Keratinocyte (primary cell): ENCODE measurements at regions not wholly inside any gene's neighbourhood (a gene's known extent, or its start where the extent isn't known, plus 50 kb on each side); places are given as distances from the start of the nearest gene placed in this dataset.

Experiments used
- EZH2 ChIP-seq: IDR thresholded peaks from one replicate; pipeline ENCODE4 v1.6.1; 2012; ENCODE audit warnings: inconsistent platforms, mild to moderate bottlenecking, low read length, moderate library complexity
- TF ChIP-seq, protein P1 (sequence below), 3 experiments: IDR thresholded peaks in 1 of 3; conservative IDR thresholded peaks in 1 of 3; optimal IDR thresholded peaks in 1 of 3; 2 replicates in 2 of 3; 3 replicates in 1 of 3; pipeline versions ENCODE3 to v1.5.1; 2011; ENCODE audit warnings: low read length in 3 of 3, mild to moderate bottlenecking in 3 of 3, moderate library complexity in 2 of 3, control low read depth in 1 of 3, inconsistent platforms in 1 of 3; ENCODE audit not compliant: insufficient read depth in 2 of 3; ENCODE audit errors: extremely low read depth in 1 of 3

DNA sequence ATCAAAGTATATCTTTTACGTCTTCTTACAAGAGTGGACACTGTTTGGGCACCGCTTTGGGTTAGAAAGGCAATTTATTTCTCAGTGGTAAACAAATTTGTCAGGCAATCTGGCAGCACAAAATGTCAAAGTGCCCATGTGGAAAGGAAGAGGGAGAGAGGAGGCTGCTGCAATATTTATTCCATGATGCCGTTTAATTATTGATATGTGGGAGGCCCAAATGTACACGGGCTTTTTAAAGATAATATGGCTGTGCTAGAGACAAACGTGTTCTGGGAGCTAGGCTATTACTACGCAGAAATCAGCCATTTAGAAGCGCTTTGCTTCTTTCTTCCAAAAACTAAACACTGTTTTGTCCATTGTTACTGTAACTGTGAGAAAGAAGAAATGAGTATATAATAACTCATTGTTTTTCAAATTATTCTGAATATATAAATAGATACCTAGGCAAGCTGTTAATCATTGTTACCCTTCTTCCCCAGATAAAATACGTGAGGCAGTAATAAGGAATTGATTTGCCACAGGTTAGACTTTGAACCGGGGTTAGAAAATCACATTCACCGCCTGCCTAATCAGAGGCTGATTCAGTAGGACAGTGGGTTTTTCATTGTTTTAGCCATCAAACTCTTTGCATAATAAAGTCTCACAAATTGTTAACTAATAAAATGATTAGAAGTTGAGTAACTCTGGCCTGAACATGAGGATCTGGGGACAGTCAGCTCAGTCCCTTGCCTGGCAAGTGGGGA lies 116.5 kb upstream of the FRMD4A start:
- TF ChIP-seq, protein P1, sequence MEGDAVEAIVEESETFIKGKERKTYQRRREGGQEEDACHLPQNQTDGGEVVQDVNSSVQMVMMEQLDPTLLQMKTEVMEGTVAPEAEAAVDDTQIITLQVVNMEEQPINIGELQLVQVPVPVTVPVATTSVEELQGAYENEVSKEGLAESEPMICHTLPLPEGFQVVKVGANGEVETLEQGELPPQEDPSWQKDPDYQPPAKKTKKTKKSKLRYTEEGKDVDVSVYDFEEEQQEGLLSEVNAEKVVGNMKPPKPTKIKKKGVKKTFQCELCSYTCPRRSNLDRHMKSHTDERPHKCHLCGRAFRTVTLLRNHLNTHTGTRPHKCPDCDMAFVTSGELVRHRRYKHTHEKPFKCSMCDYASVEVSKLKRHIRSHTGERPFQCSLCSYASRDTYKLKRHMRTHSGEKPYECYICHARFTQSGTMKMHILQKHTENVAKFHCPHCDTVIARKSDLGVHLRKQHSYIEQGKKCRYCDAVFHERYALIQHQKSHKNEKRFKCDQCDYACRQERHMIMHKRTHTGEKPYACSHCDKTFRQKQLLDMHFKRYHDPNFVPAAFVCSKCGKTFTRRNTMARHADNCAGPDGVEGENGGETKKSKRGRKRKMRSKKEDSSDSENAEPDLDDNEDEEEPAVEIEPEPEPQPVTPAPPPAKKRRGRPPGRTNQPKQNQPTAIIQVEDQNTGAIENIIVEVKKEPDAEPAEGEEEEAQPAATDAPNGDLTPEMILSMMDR (optimal IDR thresholded peaks at IDR 0.05 in 1 of 3, IDR thresholded peaks at IDR 0.05 in 1 of 3, conservative IDR thresholded peaks at IDR 0.05 in 1 of 3; ENCODE audit: extremely low read depth in 1 of 3, insufficient read depth in 2 of 3, low read length in 3 of 3), result no peak
- TF ChIP-seq EZH2, result no peak
